Nephron (organoid): ENCODE measurements at regions not wholly inside any gene's neighbourhood (a gene's known extent, or its start where the extent isn't known, plus 50 kb on each side); places are given as distances from the start of the nearest gene placed in this dataset.
A peak's percentile ranks its signal among the peaks of the same experiment; 100 is the strongest.

Source experiments
- H3K27ac Mint-ChIP-seq, 3 experiments: 2 replicates each; pipeline ENCODE4 v1.8.0; 2020; ENCODE audit warnings: mixed read lengths in 3 of 3, mild to moderate bottlenecking in 2 of 3, moderate library complexity in 1 of 3
- H3K27me3 Mint-ChIP-seq: 2 replicates; pipeline ENCODE4 v1.8.0; 2021; ENCODE audit warnings: low read depth, mild to moderate bottlenecking, moderate library complexity, mixed read lengths
- H3K36me3 Mint-ChIP-seq: 2 replicates; pipeline ENCODE4 v1.8.0; 2020; ENCODE audit warnings: low read depth, mixed read lengths
- H3K4me1 Mint-ChIP-seq: 2 replicates; pipeline ENCODE4 v1.8.0; 2020; ENCODE audit warnings: mixed read lengths
- H3K4me3 Mint-ChIP-seq, 3 experiments: 2 replicates each; pipeline ENCODE4 v1.8.0; 2020; ENCODE audit warnings: mild to moderate bottlenecking in 3 of 3, mixed read lengths in 3 of 3, moderate library complexity in 2 of 3
- H3K9me3 Mint-ChIP-seq: 2 replicates; pipeline ENCODE4 v1.8.0; 2020; ENCODE audit warnings: mixed read lengths
- CTCF ChIP-seq, 3 experiments: fragments of 200-600 bp; sonication (generic); IDR thresholded peaks; one replicate each; pipeline ENCODE4 v1.5.0; 2021; ENCODE audit warnings: antibody characterized with exemption in 3 of 3; ENCODE audit not compliant: unreplicated experiment in 3 of 3

GRCh38 chr4:141884070-141884469 is 247.7 kb downstream of the IL15 start:
- Mint-ChIP-seq H3K9me3 (peaks cover 4% of the 10 kb centered on the region), H3K4me1 (no peaks in the 10 kb centered on the region), H3K27me3 (no peaks in the 10 kb centered on the region), H3K36me3 (no peaks in the 10 kb centered on the region), H3K27ac (no peak overlapping the region), H3K4me3 (no peak overlapping the region)
- no peak for TF ChIP-seq CTCF (IDR thresholded peaks at IDR 0.05; ENCODE audit: unreplicated experiment in 3 of 3)

GRCh38 chr4:141885112-141885511 is 248.7 kb downstream of the IL15 start:
- Mint-ChIP-seq H3K27ac (no peak overlapping the region), H3K36me3 (no peaks in the 10 kb centered on the region), H3K4me1 (peaks cover 2% of the 10 kb centered on the region), H3K4me3 (no peak overlapping the region), H3K27me3 (no peaks in the 10 kb centered on the region), H3K9me3 (peaks cover 4% of the 10 kb centered on the region)
- TF ChIP-seq CTCF (IDR thresholded peaks at IDR 0.05; ENCODE audit: unreplicated experiment in 3 of 3): no peak

DNA sequence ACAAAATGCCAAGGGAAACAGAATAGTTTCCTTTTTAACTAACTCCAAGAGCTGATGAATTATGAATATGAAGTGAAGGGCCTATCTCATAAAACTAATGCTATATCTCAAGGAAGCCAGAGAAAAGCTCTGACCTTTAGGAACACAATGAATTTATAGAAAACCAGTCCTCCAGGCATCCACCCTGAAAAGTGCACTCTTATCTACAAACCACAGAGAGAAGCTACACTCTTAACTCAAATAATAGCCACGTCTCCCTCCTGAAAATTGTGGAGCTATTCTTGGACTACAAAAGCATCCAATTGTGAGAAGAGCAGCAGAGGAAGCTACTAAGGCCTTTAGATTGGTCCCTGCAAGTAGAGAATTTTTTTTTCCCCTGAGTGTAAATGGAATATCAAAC is 253.9 kb downstream of the IL15 start:
- Mint-ChIP-seq H3K27me3 (no peaks in the 10 kb centered on the region), H3K9me3 (no peaks in the 10 kb centered on the region), H3K27ac (peak overlapping the region in 2 of 3 experiments; percentile 51 to 79), H3K4me1 (peaks cover 16% of the 10 kb centered on the region), H3K4me3 (no peak overlapping the region), H3K36me3 (no peaks in the 10 kb centered on the region)
- no peak for TF ChIP-seq CTCF (IDR thresholded peaks at IDR 0.05; ENCODE audit: unreplicated experiment in 3 of 3)

DNA sequence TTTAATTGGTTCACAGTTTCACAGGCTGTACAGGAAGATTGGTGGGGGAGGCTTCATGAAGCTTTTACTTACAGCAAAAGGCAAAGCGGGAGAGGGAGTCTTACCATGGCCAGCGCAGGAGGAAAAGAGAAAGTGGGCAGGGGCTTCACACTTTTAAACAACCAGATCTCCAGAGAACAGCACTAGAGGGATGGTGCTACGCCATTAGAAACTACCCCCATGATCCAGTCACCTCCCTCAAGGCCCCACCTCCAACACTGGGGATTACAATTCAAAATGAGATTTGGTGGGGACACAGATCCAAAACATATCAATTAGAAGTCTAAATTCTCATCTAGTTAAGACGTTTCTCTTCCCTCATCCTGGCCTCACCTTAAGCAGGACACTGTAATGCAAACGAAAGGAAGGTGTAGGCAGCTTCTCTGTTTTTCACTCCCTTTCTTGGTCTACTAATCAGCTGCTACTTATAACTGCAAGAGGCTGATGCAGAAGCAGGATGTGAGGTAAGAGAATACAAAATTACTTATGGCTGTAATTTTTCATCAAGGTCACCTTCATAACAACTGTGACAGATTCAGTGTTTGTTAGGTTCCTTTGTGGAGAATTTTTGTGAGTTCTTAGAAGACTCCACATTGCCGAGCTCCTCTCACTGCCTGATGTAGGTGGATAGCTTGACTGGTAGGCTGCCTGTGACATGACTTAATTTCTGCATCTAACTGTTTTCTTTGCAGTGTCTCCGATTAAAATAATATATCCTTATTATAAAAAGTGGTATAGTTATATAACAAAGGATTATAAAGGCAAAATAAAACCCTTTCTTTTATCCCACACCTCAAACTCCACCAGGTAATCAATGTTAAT is 255.1 kb downstream of the IL15 start:
- H3K4me3 Mint-ChIP-seq: no peak overlapping the region

DNA sequence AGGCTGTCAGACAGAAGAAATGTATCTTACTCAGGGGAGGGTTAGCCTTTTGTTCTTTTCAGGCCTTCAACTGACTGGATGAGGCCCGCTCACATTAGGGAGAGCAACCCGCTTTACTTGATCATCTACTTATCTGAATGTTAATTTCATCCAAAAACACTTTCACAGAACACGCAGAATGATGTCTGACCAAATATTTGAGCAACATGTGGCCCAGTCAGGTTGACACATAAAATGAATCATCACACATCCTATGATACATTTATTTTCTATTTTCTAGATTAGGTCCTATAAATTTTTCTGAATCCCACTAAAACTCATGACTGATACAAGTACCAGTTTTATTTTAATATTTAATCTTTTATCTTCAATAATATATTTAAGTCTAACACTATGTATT is 260.3 kb downstream of the IL15 start:
- no peaks in the 10 kb centered on the region for H3K27me3 Mint-ChIP-seq
- no peak overlapping the region for H3K4me3 Mint-ChIP-seq
- no peaks in the 10 kb centered on the region for H3K36me3 Mint-ChIP-seq
- TF ChIP-seq CTCF (IDR thresholded peaks at IDR 0.05; ENCODE audit: unreplicated experiment in 3 of 3): no peak
- no peak overlapping the region for H3K27ac Mint-ChIP-seq
- H3K9me3 Mint-ChIP-seq: no peaks in the 10 kb centered on the region
- peaks cover 11% of the 10 kb centered on the region for H3K4me1 Mint-ChIP-seq

More for the DNA sequence above, 255.1 kb downstream of the IL15 start:
- H3K4me1 Mint-ChIP-seq: peaks cover 16% of the 10 kb centered on the region
- TF ChIP-seq CTCF (IDR thresholded peaks at IDR 0.05; ENCODE audit: unreplicated experiment in 3 of 3): no peak
- H3K36me3 Mint-ChIP-seq: no peaks in the 10 kb centered on the region
- H3K27me3 Mint-ChIP-seq: no peaks in the 10 kb centered on the region
- no peaks in the 10 kb centered on the region for H3K9me3 Mint-ChIP-seq
- peak overlapping the region in 1 of 3 experiments; percentile 79 for H3K27ac Mint-ChIP-seq

DNA sequence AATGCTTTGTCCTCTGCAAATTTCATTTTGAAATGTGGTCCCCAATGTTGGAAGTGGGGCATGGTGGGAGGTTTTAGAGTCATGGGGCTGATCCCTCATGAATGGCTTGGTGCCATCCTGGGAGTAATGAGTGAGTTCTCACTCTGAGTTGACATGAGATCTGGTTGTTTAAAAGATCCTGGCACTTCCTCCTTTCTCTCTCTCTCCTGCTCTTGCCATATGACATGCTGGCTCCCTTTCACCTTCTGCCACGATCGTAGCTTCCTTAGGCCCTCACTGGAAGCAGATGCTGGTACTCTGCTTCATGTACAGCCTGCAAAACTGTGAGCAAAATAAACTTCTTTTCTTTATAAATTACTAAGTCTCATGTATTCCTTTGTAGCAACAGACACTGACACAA is 262.0 kb downstream of the IL15 start:
- no peak overlapping the region for H3K4me3 Mint-ChIP-seq
- H3K27me3 Mint-ChIP-seq: no peaks in the 10 kb centered on the region
- no peak overlapping the region for H3K27ac Mint-ChIP-seq
- H3K36me3 Mint-ChIP-seq: no peaks in the 10 kb centered on the region
- peaks cover 11% of the 10 kb centered on the region for H3K4me1 Mint-ChIP-seq
- TF ChIP-seq CTCF (IDR thresholded peaks at IDR 0.05; ENCODE audit: unreplicated experiment in 3 of 3): no peak
- H3K9me3 Mint-ChIP-seq: peaks cover 2% of the 10 kb centered on the region
